ENCODE measurements at regions not wholly inside any gene's neighbourhood (a gene's known extent, or its start where the extent isn't known, plus 50 kb on each side); places are given as distances from the start of the nearest gene placed in this dataset.

- Histone ChIP-seq H3K4me1 (no peaks in the 10 kb centered on the region), H3K4me3 (no peak overlapping the region), H3K27ac (no peak overlapping the region), H3K36me3 (no peaks in the 10 kb centered on the region), H3K27me3 (no peaks in the 10 kb centered on the region), H3K9me3 (no peaks in the 10 kb centered on the region)
- TF ChIP-seq, protein P1, sequence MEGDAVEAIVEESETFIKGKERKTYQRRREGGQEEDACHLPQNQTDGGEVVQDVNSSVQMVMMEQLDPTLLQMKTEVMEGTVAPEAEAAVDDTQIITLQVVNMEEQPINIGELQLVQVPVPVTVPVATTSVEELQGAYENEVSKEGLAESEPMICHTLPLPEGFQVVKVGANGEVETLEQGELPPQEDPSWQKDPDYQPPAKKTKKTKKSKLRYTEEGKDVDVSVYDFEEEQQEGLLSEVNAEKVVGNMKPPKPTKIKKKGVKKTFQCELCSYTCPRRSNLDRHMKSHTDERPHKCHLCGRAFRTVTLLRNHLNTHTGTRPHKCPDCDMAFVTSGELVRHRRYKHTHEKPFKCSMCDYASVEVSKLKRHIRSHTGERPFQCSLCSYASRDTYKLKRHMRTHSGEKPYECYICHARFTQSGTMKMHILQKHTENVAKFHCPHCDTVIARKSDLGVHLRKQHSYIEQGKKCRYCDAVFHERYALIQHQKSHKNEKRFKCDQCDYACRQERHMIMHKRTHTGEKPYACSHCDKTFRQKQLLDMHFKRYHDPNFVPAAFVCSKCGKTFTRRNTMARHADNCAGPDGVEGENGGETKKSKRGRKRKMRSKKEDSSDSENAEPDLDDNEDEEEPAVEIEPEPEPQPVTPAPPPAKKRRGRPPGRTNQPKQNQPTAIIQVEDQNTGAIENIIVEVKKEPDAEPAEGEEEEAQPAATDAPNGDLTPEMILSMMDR (IDR thresholded peaks at IDR 0.05) = no peak
- no peak for TF ChIP-seq EP300 (IDR thresholded peaks at IDR 0.05)
- 81 to 89% methylated on average over 2 of the region's 2 CpGs for WGBS, 2 donors
- DNase-seq = no peak
- ATAC-seq (ENCODE audit: low FRiP score in 2 of 2) = no peak
Measured at GRCh38 chr4:125911058-125911457, 596.3 kb downstream of the FAT4 start.

GRCh38 chr4:125911481-125911880 is 596.7 kb downstream of the FAT4 start:
- DNase-seq (no peak), ATAC-seq (ENCODE audit: low FRiP score in 2 of 2) (no peak)
- TF ChIP-seq POLR2AphosphoS5 (IDR thresholded peaks at IDR 0.05) = no peak
- no peak for TF ChIP-seq POLR2A (IDR thresholded peaks at IDR 0.05)
- TF ChIP-seq EP300 (IDR thresholded peaks at IDR 0.05) = no peak
- TF ChIP-seq, protein P1 (IDR thresholded peaks at IDR 0.05) = no peak
- Histone ChIP-seq H3K27ac (no peak overlapping the region), H3K4me1 (no peaks in the 10 kb centered on the region), H3K36me3 (no peaks in the 10 kb centered on the region), H3K4me3 (no peak overlapping the region), H3K9me3 (no peaks in the 10 kb centered on the region), H3K27me3 (no peaks in the 10 kb centered on the region)

DNA sequence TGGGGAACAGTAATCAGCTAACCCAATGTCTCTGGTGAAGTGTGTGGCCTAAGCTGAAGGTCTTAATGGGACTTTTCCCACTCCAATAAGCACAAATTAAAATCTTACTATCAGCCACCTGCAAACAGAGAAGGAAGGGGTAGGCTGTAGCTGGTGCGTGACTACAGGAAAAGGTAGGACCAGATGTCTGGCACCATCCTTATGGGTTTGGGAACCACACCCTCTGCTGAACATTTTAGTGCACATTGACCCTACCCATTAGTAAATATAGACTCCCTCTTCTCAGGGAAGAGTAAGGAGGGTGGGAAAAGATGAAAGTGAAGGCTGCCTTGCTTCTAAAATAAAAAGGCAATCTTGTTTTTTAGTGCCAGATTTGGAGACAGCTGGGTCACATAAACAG is 602.8 kb downstream of the FAT4 start:
- Histone ChIP-seq H3K36me3 (no peaks in the 10 kb centered on the region), H3K27ac (no peak overlapping the region), H3K27me3 (no peaks in the 10 kb centered on the region), H3K4me1 (no peaks in the 10 kb centered on the region), H3K4me3 (no peak overlapping the region), H3K9me3 (no peaks in the 10 kb centered on the region)
- TF ChIP-seq POLR2AphosphoS5 (IDR thresholded peaks at IDR 0.05) (no peak), POLR2A (IDR thresholded peaks at IDR 0.05) (no peak), EP300 (IDR thresholded peaks at IDR 0.05) (no peak)
- TF ChIP-seq, protein P1 (IDR thresholded peaks at IDR 0.05) = no peak
- WGBS, 2 donors = 88 to 94% methylated on average over 1 of the region's 1 CpG
- DNase-seq (no peak), ATAC-seq (ENCODE audit: low FRiP score in 2 of 2) (no peak)

DNA sequence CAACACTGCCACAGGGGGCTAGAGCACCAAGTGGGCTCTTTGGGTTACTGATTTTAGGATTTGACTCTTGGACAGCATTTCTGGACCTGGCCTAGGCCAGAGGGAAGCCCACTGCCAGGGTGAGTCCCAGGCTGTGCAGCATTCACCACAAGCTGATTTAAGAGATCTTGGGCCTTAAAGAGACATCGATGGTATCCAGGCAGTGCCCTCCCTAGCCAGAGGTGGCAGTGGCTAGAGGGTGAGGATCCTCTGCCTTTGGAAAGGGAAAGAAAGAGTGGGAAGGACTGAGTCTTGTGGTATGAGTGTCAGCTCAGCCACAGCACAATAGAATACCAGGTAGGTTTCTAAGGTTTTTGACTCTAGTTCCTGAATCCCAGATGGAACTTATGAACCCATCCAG is 613.9 kb downstream of the FAT4 start:
- Histone ChIP-seq H3K4me3 (no peak overlapping the region), H3K27ac (no peak overlapping the region), H3K4me1 (no peaks in the 10 kb centered on the region), H3K9me3 (peaks cover 0 to 1% (median 0%) of the 10 kb centered on the region in 4 donors), H3K36me3 (no peaks in the 10 kb centered on the region), H3K27me3 (no peaks in the 10 kb centered on the region)
- ATAC-seq (ENCODE audit: low FRiP score in 2 of 2) (no peak), DNase-seq (no peak)
- no peak for TF ChIP-seq EP300 (IDR thresholded peaks at IDR 0.05)
- no peak for TF ChIP-seq POLR2A (IDR thresholded peaks at IDR 0.05)
- TF ChIP-seq POLR2AphosphoS5 (IDR thresholded peaks at IDR 0.05) = no peak
- TF ChIP-seq, protein P1 (IDR thresholded peaks at IDR 0.05) = no peak
- 75 to 100% methylated on average over 1 of the region's 1 CpG for WGBS, 2 donors

- no peak for ATAC-seq (ENCODE audit: low FRiP score in 2 of 2)
- H3K27me3 ChIP-seq = no peaks in the 10 kb centered on the region
- TF ChIP-seq, protein P1 (IDR thresholded peaks at IDR 0.05) = no peak
- no peak for TF ChIP-seq POLR2AphosphoS5 (IDR thresholded peaks at IDR 0.05)
- TF ChIP-seq EP300 (IDR thresholded peaks at IDR 0.05) = no peak
- TF ChIP-seq POLR2A (IDR thresholded peaks at IDR 0.05) = no peak
- no peak overlapping the region for H3K4me3 ChIP-seq
- no peak for DNase-seq
- H3K4me1 ChIP-seq = no peaks in the 10 kb centered on the region
- no peak overlapping the region for H3K27ac ChIP-seq
- H3K36me3 ChIP-seq = no peaks in the 10 kb centered on the region
- peaks cover 0 to 4% (median 0%) of the 10 kb centered on the region in 4 donors for H3K9me3 ChIP-seq
Measured at GRCh38 chr4:125938541-125938940, 623.8 kb downstream of the FAT4 start.
